H9 (cell line): ENCODE measurements at regions not wholly inside any gene's neighbourhood (a gene's known extent, or its start where the extent isn't known, plus 50 kb on each side); places are given as distances from the start of the nearest gene placed in this dataset.

Experiments
- DNase-seq: peaks from one replicate; pipeline ENCODE4 v3.0.0-alpha.2; 2017
- H2AFZ ChIP-seq: one replicate; pipeline ENCODE4 v1.6.1; 2013; ENCODE audit warnings: mild to moderate bottlenecking, low read length, control low read depth, moderate library complexity
- H2AK5ac ChIP-seq: 2 replicates; pipeline ENCODE4 v1.6.1; 2013; ENCODE audit warnings: low read length, control low read depth, mixed read lengths; ENCODE audit not compliant: insufficient read length
- H2BK120ac ChIP-seq: one replicate; pipeline ENCODE4 v1.6.1; 2013; ENCODE audit warnings: low read depth, mild to moderate bottlenecking, low read length, control low read depth, inconsistent platforms; ENCODE audit not compliant: poor library complexity, severe bottlenecking
- H2BK12ac ChIP-seq: 2 replicates; pipeline ENCODE4 v1.6.1; 2013; ENCODE audit warnings: low read length, control low read depth, mixed read lengths, low read depth; ENCODE audit not compliant: insufficient read length
- H2BK15ac ChIP-seq: 2 replicates; pipeline ENCODE4 v1.6.1; 2013; ENCODE audit warnings: low read depth, low read length, control low read depth
- H2BK20ac ChIP-seq: one replicate; pipeline ENCODE4 v1.6.1; 2013; ENCODE audit warnings: low read depth, mild to moderate bottlenecking, low read length, control low read depth, inconsistent platforms; ENCODE audit not compliant: poor library complexity, severe bottlenecking
- H2BK5ac ChIP-seq: 2 replicates; pipeline ENCODE4 v1.6.1; 2013; ENCODE audit warnings: low read length, control low read depth, mixed read lengths; ENCODE audit not compliant: insufficient read length
- H3K14ac ChIP-seq: 2 replicates; pipeline ENCODE4 v1.6.1; 2013; ENCODE audit warnings: low read length, control low read depth; ENCODE audit not compliant: insufficient read depth
- H3K18ac ChIP-seq: 2 replicates; pipeline ENCODE4 v1.6.1; 2013; ENCODE audit warnings: low read depth, mild to moderate bottlenecking, mixed read lengths, low read length, control low read depth; ENCODE audit not compliant: insufficient read length
- H3K23ac ChIP-seq: 2 replicates; pipeline ENCODE4 v1.6.1; 2013; ENCODE audit warnings: low read length, control low read depth, mixed read lengths, low read depth; ENCODE audit not compliant: insufficient read length
- H3K23me2 ChIP-seq: 2 replicates; pipeline ENCODE4 v1.6.1; 2013; ENCODE audit warnings: low read depth, mild to moderate bottlenecking, mixed read lengths, low read length, control low read depth; ENCODE audit not compliant: insufficient read length, poor library complexity, severe bottlenecking
- H3K27ac ChIP-seq: 2 replicates; pipeline ENCODE4 v1.5.1; 2013; ENCODE audit warnings: low read length, control low read depth, mixed read lengths, low read depth; ENCODE audit not compliant: insufficient read length
- H3K27me3 ChIP-seq: 2 replicates; pipeline ENCODE4 v1.6.1; 2013; ENCODE audit warnings: low read length, control low read depth, inconsistent platforms; ENCODE audit not compliant: insufficient read depth
- H3K4ac ChIP-seq: 2 replicates; pipeline ENCODE4 v1.6.1; 2013; ENCODE audit warnings: low read depth, mild to moderate bottlenecking, control low read depth, inconsistent platforms, low read length, moderate library complexity
- H3K4me1 ChIP-seq: 2 replicates; pipeline ENCODE4 v1.6.1; 2013; ENCODE audit warnings: low read length, control low read depth, inconsistent platforms; ENCODE audit not compliant: insufficient read depth
- H3K4me2 ChIP-seq: 2 replicates; pipeline ENCODE4 v1.6.1; 2013; ENCODE audit warnings: low read length, control low read depth, mixed read lengths; ENCODE audit not compliant: insufficient read length, insufficient read depth
- H3K56ac ChIP-seq: 2 replicates; pipeline ENCODE4 v1.6.1; 2013; ENCODE audit warnings: low read depth, mild to moderate bottlenecking, mixed read lengths, low read length, control low read depth; ENCODE audit not compliant: insufficient read length
- H3K79me1 ChIP-seq: 2 replicates; pipeline ENCODE4 v1.6.1; 2013; ENCODE audit warnings: low read depth, mild to moderate bottlenecking, moderate library complexity, low read length, control low read depth, inconsistent platforms; ENCODE audit not compliant: insufficient read depth, poor library complexity, severe bottlenecking
- H3K79me2 ChIP-seq: 2 replicates; pipeline ENCODE4 v1.6.1; 2013; ENCODE audit warnings: low read length, control low read depth, inconsistent platforms; ENCODE audit not compliant: insufficient read depth
- H3K9ac ChIP-seq: 2 replicates; pipeline ENCODE4 v1.6.1; 2013; ENCODE audit warnings: low read length, control low read depth, mixed read lengths; ENCODE audit not compliant: insufficient read length; ENCODE audit errors: extremely low read depth
- H3K9me3 ChIP-seq: one replicate; pipeline ENCODE4 v1.6.1; 2013; ENCODE audit warnings: low read depth, low read length, inconsistent platforms; ENCODE audit not compliant: control insufficient read depth
- H3T11ph ChIP-seq: one replicate; pipeline ENCODE4 v1.6.1; 2013; ENCODE audit warnings: mild to moderate bottlenecking, low read length, control low read depth, inconsistent platforms
- H4K20me1 ChIP-seq: one replicate; pipeline ENCODE4 v1.6.1; 2013; ENCODE audit not compliant: control insufficient read depth, insufficient read length, insufficient read depth
- H4K5ac ChIP-seq: 2 replicates; pipeline ENCODE4 v1.6.1; 2013; ENCODE audit warnings: low read depth, mild to moderate bottlenecking, mixed read lengths, low read length, control low read depth; ENCODE audit not compliant: insufficient read length
- H4K8ac ChIP-seq: replicated peaks from 2 replicates; pipeline ENCODE4 v1.6.1; 2013; ENCODE audit warnings: low read length, control low read depth, mixed read lengths, low read depth; ENCODE audit not compliant: insufficient read length
- H4K91ac ChIP-seq: 2 replicates; pipeline ENCODE4 v1.6.1; 2013; ENCODE audit warnings: low read depth, mild to moderate bottlenecking, moderate library complexity, mixed read lengths, low read length, control low read depth; ENCODE audit not compliant: insufficient read length
- H3K27ac Mint-ChIP-seq, 3 experiments: 2 replicates in 2 of 3; 3 replicates in 1 of 3; pipeline ENCODE4 v1.8.0; 2020 to 2021; ENCODE audit warnings: mixed read lengths in 3 of 3, mild to moderate bottlenecking in 1 of 3, moderate library complexity in 1 of 3
- H3K27me3 Mint-ChIP-seq: 2 replicates; pipeline ENCODE4 v1.8.0; 2021; ENCODE audit warnings: low read depth, mild to moderate bottlenecking, moderate library complexity, mixed read lengths
- H3K36me3 Mint-ChIP-seq, 3 experiments: 2 replicates in 2 of 3; 3 replicates in 1 of 3; pipeline ENCODE4 v1.8.0; 2020 to 2021; ENCODE audit warnings: low read depth in 3 of 3, mixed read lengths in 3 of 3; ENCODE audit not compliant: insufficient read depth in 1 of 3
- H3K4me1 Mint-ChIP-seq, 2 experiments: 2 replicates each; pipeline ENCODE4 v1.8.0; 2020; ENCODE audit warnings: mixed read lengths in 2 of 2
- H3K4me3 Mint-ChIP-seq, 2 experiments: 2 replicates in 1 of 2; 3 replicates in 1 of 2; pipeline ENCODE4 v1.8.0; 2020 to 2021; ENCODE audit warnings: mild to moderate bottlenecking in 2 of 2, mixed read lengths in 2 of 2, moderate library complexity in 1 of 2
- H3K9me3 Mint-ChIP-seq, 2 experiments: 2 replicates in 1 of 2; 3 replicates in 1 of 2; pipeline ENCODE4 v1.8.0; 2020; ENCODE audit warnings: mild to moderate bottlenecking in 2 of 2, mixed read lengths in 2 of 2, moderate library complexity in 1 of 2
- WGBS: extraction: QIAGEN DNeasy Blood & Tissue Kit; methylation state at CpG from one replicate; pipeline ENCODE4 v1.1.7; 2013; ENCODE audit warnings: missing lambda C conversion rate, low lambda C conversion rate, mixed read lengths; ENCODE audit not compliant: insufficient read length; ENCODE audit errors: extremely low coverage; 5-methylcytosine and 5-hydroxymethylcytosine counted together
- TF ChIP-seq, protein P1 (sequence below): fragments of 200-600 bp; sonication (generic); conservative IDR thresholded peaks from 3 replicates; pipeline ENCODE4 v1.8.0; 2021; ENCODE audit warnings: antibody characterized with exemption, mild to moderate bottlenecking

DNA sequence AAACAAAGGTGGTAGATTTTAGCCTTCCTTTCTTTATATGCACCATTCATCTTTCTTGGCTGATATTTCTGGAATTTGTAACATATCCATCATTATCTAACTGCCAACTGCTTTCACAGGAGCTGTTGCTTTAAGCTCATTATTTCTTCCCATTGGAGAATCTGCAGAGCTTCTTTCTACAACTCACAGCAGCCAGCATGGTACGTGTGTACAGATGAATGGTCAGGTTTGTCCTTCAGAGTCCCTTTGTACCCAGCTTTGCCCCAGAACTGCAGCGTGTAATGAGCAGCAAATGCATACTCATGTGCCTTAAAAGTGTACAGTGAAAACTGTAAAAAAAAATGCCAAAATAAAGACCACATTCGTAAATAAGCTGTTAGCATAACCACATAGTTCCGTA lies 260.9 kb downstream of the FIGN start:
- Histone ChIP-seq H2BK15ac (no peak overlapping the region), H2BK120ac (no peak overlapping the region), H3K4me1 (no peaks in the 10 kb centered on the region), H4K91ac (no peak overlapping the region), H3K56ac (no peak overlapping the region), H3K27me3 (no peaks in the 10 kb centered on the region), H3K23me2 (no peaks in the 10 kb centered on the region), H4K8ac (no peak overlapping the region), H2AFZ (no peak overlapping the region), H3K14ac (no peak overlapping the region), H2BK5ac (no peak overlapping the region), H3K4ac (no peak overlapping the region), H3K4me2 (no peak overlapping the region), H2AK5ac (no peak overlapping the region), H3T11ph (no peak overlapping the region), H2BK20ac (no peak overlapping the region), H3K9ac (no peak overlapping the region), H3K9me3 (no peaks in the 10 kb centered on the region), H3K79me1 (no peaks in the 10 kb centered on the region), H3K23ac (no peak overlapping the region), H3K18ac (no peak overlapping the region), H4K5ac (no peak overlapping the region), H3K79me2 (no peaks in the 10 kb centered on the region), H3K27ac (no peak overlapping the region), H2BK12ac (no peak overlapping the region), H4K20me1 (no peaks in the 10 kb centered on the region)
- TF ChIP-seq, protein P1, sequence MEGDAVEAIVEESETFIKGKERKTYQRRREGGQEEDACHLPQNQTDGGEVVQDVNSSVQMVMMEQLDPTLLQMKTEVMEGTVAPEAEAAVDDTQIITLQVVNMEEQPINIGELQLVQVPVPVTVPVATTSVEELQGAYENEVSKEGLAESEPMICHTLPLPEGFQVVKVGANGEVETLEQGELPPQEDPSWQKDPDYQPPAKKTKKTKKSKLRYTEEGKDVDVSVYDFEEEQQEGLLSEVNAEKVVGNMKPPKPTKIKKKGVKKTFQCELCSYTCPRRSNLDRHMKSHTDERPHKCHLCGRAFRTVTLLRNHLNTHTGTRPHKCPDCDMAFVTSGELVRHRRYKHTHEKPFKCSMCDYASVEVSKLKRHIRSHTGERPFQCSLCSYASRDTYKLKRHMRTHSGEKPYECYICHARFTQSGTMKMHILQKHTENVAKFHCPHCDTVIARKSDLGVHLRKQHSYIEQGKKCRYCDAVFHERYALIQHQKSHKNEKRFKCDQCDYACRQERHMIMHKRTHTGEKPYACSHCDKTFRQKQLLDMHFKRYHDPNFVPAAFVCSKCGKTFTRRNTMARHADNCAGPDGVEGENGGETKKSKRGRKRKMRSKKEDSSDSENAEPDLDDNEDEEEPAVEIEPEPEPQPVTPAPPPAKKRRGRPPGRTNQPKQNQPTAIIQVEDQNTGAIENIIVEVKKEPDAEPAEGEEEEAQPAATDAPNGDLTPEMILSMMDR, result no peak
- H3K4me3 Mint-ChIP-seq, result no peak overlapping the region
- peaks cover 16% of the 10 kb centered on the region in 2 experiments for H3K4me1 Mint-ChIP-seq
- H3K27me3 Mint-ChIP-seq, result peaks cover 1% of the 10 kb centered on the region; the same call in 1 of the 2 replicates
- WGBS, result no CpG with 5 or more reads among the region's 4 CpGs
- H3K27ac Mint-ChIP-seq, result no peak overlapping the region
- peaks cover 0 to 6% (median 0%) of the 10 kb centered on the region in 3 experiments; a peak in 2 of 7 replicates for H3K36me3 Mint-ChIP-seq
- no peak for DNase-seq
- no peaks in the 10 kb centered on the region; a peak in 1 of 5 replicates for H3K9me3 Mint-ChIP-seq
